Esophagus squamous epithelium (tissue), 4 donors: ENCODE measurements at regions not wholly inside any gene's neighbourhood (a gene's known extent, or its start where the extent isn't known, plus 50 kb on each side); places are given as distances from the start of the nearest gene placed in this dataset.

ENCODE experiments used
- POLR2A ChIP-seq, 4 donors: fragments of 450-650 bp; IDR thresholded peaks; one replicate each; pipeline ENCODE4 v1.6.1; 2017; ENCODE audit warnings: antibody characterized with exemption in 4 of 4, mild to moderate bottlenecking in 4 of 4, moderate library complexity in 3 of 4
- TF ChIP-seq, protein P1 (sequence below), 6 experiments: fragments of 450-650 bp in 4 of 6; fragments of 200-600 bp in 2 of 6; sonication (generic) in 2 of 6; IDR thresholded peaks; one replicate each; pipeline ENCODE4 v1.5.1; 2016 to 2019; ENCODE audit warnings: antibody characterized with exemption in 6 of 6, mild to moderate bottlenecking in 4 of 6, moderate library complexity in 4 of 6

DNA sequence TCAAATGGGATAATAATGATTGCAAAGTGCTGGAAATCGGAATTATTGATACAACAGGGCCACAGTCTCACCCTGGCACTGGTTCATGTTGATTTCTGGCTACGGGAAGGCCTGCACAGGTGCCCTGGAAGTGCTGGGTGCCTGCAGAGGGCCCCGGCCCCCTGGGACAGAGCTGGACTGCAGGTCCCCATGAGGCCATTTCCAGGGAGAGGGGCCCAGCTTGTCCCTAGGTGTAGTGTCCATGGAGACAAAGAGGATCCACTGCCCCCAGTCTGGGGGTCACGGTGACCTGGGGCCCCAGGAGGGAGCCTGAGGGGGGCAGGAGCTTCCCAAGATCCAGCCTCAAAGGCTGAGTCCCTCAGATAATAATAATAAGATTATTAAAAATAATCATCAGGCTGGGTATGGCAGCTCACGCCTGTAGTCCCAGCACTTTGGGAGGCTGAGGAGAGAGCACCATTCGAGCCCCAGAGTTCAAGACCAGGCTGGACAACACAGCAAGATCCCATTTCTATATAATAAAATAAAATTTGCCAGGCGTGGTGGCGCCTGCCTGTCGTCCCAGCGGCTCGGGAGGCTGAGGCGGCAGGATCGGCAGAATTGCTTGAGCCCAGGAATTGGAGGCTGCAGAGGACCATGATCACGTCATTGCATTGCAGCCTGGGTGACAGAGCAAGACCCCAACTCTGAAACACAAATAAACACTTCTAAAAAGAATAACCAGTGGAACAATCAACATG, 98.1 kb downstream of the MICALL2 start:
- TF ChIP-seq, protein P1, sequence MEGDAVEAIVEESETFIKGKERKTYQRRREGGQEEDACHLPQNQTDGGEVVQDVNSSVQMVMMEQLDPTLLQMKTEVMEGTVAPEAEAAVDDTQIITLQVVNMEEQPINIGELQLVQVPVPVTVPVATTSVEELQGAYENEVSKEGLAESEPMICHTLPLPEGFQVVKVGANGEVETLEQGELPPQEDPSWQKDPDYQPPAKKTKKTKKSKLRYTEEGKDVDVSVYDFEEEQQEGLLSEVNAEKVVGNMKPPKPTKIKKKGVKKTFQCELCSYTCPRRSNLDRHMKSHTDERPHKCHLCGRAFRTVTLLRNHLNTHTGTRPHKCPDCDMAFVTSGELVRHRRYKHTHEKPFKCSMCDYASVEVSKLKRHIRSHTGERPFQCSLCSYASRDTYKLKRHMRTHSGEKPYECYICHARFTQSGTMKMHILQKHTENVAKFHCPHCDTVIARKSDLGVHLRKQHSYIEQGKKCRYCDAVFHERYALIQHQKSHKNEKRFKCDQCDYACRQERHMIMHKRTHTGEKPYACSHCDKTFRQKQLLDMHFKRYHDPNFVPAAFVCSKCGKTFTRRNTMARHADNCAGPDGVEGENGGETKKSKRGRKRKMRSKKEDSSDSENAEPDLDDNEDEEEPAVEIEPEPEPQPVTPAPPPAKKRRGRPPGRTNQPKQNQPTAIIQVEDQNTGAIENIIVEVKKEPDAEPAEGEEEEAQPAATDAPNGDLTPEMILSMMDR (IDR thresholded peaks at IDR 0.05), result no peak
- no peak for TF ChIP-seq POLR2A (IDR thresholded peaks at IDR 0.05)
